Parathyroid adenoma (tissue), 2 donors: ENCODE measurements at regions not wholly inside any gene's neighbourhood (a gene's known extent, or its start where the extent isn't known, plus 50 kb on each side); places are given as distances from the start of the nearest gene placed in this dataset.

Experiments
- H2AFZ ChIP-seq: fragments of 300-600 bp; sonication (generic); one replicate; pipeline ENCODE4 v1.7.0; 2017; ENCODE audit warnings: antibody characterized with exemption, mild to moderate bottlenecking
- H3K27ac ChIP-seq: fragments of 300-600 bp; sonication (generic); one replicate; pipeline ENCODE4 v1.7.0; 2017
- H3K27me3 ChIP-seq: fragments of 300-600 bp; sonication (generic); one replicate; pipeline ENCODE4 v1.7.0; 2017; ENCODE audit warnings: low read length; ENCODE audit not compliant: control insufficient read depth, insufficient read depth
- H3K36me3 ChIP-seq: fragments of 300-600 bp; sonication (generic); one replicate; pipeline ENCODE4 v1.7.0; 2017; ENCODE audit warnings: low read length; ENCODE audit not compliant: control insufficient read depth, insufficient read depth
- H3K4me1 ChIP-seq: fragments of 300-600 bp; sonication (generic); one replicate; pipeline ENCODE4 v1.7.0; 2017; ENCODE audit warnings: control low read depth
- H3K4me2 ChIP-seq: fragments of 300-600 bp; sonication (generic); one replicate; pipeline ENCODE4 v1.7.0; 2017; ENCODE audit warnings: low read length
- H3K4me3 ChIP-seq: fragments of 300-600 bp; sonication (generic); one replicate; pipeline ENCODE4 v1.7.0; 2017; ENCODE audit warnings: low read depth, low read length
- H3K79me2 ChIP-seq: fragments of 300-600 bp; sonication (generic); one replicate; pipeline ENCODE4 v1.7.0; 2017; ENCODE audit warnings: control low read depth
- H3K9ac ChIP-seq: fragments of 300-600 bp; sonication (generic); one replicate; pipeline ENCODE4 v1.7.0; 2017; ENCODE audit warnings: mild to moderate bottlenecking
- H3K9me3 ChIP-seq: fragments of 300-600 bp; sonication (generic); one replicate; pipeline ENCODE4 v1.7.0; 2017; ENCODE audit warnings: low read length; ENCODE audit not compliant: control insufficient read depth
- TF ChIP-seq, protein P1 (sequence below): fragments of 300-600 bp; sonication (generic); IDR thresholded peaks from one replicate; pipeline ENCODE4 v1.7.0; 2017; ENCODE audit warnings: antibody characterized with exemption, mild to moderate bottlenecking
- donor health status: primary hyperparathyroidism.

DNA sequence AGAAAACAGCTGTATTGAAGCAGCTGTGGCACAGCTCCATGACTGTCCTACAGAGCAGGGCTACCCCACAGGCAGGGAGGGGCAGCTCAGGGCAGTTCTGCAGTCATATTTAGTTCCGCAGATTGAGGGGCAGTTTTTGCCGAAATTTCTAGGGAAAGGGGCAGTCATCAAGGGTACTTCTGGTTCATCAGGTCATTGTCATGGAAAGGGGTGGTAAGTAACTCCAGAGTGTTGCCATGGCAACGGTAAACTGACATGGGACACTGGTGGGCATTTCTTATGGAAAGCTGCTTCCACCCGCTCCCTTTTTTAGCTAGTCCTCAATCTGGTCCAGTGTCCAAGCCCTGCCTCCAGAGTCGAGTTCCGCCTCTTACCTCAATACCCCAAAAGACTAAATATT is 702.8 kb downstream of the LIG4 start:
- Histone ChIP-seq H3K79me2 (no peaks in the 10 kb centered on the region), H3K36me3 (no peaks in the 10 kb centered on the region), H3K9ac (no peak overlapping the region), H3K4me1 (no peaks in the 10 kb centered on the region), H3K4me3 (no peak overlapping the region), H3K4me2 (no peak overlapping the region), H3K27me3 (no peaks in the 10 kb centered on the region), H3K9me3 (no peaks in the 10 kb centered on the region), H3K27ac (no peak overlapping the region), H2AFZ (no peak overlapping the region)
- TF ChIP-seq, protein P1, sequence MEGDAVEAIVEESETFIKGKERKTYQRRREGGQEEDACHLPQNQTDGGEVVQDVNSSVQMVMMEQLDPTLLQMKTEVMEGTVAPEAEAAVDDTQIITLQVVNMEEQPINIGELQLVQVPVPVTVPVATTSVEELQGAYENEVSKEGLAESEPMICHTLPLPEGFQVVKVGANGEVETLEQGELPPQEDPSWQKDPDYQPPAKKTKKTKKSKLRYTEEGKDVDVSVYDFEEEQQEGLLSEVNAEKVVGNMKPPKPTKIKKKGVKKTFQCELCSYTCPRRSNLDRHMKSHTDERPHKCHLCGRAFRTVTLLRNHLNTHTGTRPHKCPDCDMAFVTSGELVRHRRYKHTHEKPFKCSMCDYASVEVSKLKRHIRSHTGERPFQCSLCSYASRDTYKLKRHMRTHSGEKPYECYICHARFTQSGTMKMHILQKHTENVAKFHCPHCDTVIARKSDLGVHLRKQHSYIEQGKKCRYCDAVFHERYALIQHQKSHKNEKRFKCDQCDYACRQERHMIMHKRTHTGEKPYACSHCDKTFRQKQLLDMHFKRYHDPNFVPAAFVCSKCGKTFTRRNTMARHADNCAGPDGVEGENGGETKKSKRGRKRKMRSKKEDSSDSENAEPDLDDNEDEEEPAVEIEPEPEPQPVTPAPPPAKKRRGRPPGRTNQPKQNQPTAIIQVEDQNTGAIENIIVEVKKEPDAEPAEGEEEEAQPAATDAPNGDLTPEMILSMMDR, result no peak

DNA sequence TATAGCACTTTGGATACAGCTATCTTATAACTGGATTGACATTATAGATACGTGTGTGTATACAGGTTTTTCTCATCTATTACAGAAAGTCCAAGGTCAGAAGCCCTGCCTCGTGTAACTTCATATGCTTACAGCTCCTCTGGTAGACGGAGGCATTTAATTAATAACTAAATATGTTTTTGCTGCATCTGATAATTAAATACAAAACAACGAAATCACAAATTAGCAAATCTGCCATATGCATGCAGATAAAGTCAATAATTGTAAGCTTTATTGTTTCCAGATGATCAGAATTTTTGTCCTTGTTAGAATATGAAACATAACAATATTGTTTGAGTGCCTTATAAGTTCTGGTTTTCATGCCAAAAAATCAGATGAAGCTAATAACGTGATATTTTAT is 717.7 kb downstream of the LIG4 start:
- no peak overlapping the region for H3K9ac ChIP-seq
- H3K27ac ChIP-seq, result no peak overlapping the region
- TF ChIP-seq, protein P1, result no peak
- H2AFZ ChIP-seq, result no peak overlapping the region
- H3K4me3 ChIP-seq, result no peak overlapping the region
- H3K4me1 ChIP-seq, result no peaks in the 10 kb centered on the region
- H3K79me2 ChIP-seq, result no peaks in the 10 kb centered on the region
- no peaks in the 10 kb centered on the region for H3K36me3 ChIP-seq
- no peaks in the 10 kb centered on the region for H3K27me3 ChIP-seq
- H3K9me3 ChIP-seq, result no peaks in the 10 kb centered on the region
- H3K4me2 ChIP-seq, result no peak overlapping the region

DNA sequence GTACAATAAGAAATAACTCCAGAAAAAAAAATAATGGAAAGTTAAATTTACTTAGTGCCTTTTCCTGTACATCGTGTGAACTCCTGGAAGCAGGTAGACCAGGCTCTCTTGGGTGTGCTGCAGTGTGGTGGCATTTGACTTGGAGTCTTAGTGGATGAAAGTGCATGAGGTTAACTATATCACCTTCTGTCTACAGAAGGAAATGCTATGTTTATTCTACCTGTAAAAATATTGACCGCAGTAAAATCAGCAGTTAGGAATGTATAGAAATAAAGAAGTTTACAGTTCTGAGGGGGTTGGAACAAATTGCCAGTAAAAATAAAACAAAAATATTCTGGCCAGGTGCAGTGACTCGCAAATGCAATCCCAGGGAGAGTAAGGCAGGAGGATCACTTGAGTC is 722.1 kb downstream of the LIG4 start:
- H3K27me3 ChIP-seq, result no peaks in the 10 kb centered on the region
- no peaks in the 10 kb centered on the region for H3K36me3 ChIP-seq
- TF ChIP-seq, protein P1, result no peak

GRCh38 chr13:107482688-107483087 is 732.6 kb downstream of the LIG4 start:
- H3K27me3 ChIP-seq, result no peaks in the 10 kb centered on the region
- TF ChIP-seq, protein P1, result no peak
- H3K27ac ChIP-seq, result no peak overlapping the region
- no peak overlapping the region for H3K9ac ChIP-seq
- H3K9me3 ChIP-seq, result no peaks in the 10 kb centered on the region
- no peaks in the 10 kb centered on the region for H3K36me3 ChIP-seq
- H3K4me2 ChIP-seq, result no peak overlapping the region
- no peak overlapping the region for H2AFZ ChIP-seq
- no peaks in the 10 kb centered on the region for H3K79me2 ChIP-seq
- H3K4me3 ChIP-seq, result no peak overlapping the region
- no peaks in the 10 kb centered on the region for H3K4me1 ChIP-seq

More for the DNA sequence above, 722.1 kb downstream of the LIG4 start:
- H3K4me1 ChIP-seq, result no peaks in the 10 kb centered on the region
- no peak overlapping the region for H3K4me2 ChIP-seq
- H3K9ac ChIP-seq, result no peak overlapping the region
- H3K27ac ChIP-seq, result no peak overlapping the region
- H3K9me3 ChIP-seq, result no peaks in the 10 kb centered on the region
- no peaks in the 10 kb centered on the region for H3K79me2 ChIP-seq
- H2AFZ ChIP-seq, result no peak overlapping the region
- no peak overlapping the region for H3K4me3 ChIP-seq

DNA sequence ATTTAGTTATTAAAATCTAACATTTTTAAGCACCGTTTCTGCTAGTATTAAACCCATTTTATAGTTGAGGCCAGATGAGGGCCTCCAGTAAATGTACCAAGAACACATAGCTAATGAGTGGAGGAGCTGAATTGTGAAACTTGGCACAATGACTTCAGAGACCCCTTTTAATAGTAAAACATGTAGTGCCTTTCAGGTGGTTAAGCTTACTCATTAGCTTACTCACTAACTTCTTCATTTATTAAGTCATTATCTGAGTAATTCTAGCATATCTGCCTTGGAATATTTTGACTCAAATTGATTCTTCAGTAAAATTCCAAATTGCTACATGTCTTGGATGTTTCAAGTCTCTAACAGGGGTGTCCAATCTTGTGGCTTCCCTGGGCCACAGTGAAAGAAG is 735.2 kb downstream of the LIG4 start:
- Histone ChIP-seq H3K27me3 (no peaks in the 10 kb centered on the region), H2AFZ (no peak overlapping the region), H3K27ac (no peak overlapping the region), H3K36me3 (no peaks in the 10 kb centered on the region), H3K9ac (no peak overlapping the region), H3K79me2 (no peaks in the 10 kb centered on the region), H3K4me3 (no peak overlapping the region), H3K4me1 (no peaks in the 10 kb centered on the region), H3K4me2 (no peak overlapping the region), H3K9me3 (no peaks in the 10 kb centered on the region)
- TF ChIP-seq, protein P1, result no peak
